ENCODE measurements at regions not wholly inside any gene's neighbourhood (a gene's known extent, or its start where the extent isn't known, plus 50 kb on each side); places are given as distances from the start of the nearest gene placed in this dataset.

DNA sequence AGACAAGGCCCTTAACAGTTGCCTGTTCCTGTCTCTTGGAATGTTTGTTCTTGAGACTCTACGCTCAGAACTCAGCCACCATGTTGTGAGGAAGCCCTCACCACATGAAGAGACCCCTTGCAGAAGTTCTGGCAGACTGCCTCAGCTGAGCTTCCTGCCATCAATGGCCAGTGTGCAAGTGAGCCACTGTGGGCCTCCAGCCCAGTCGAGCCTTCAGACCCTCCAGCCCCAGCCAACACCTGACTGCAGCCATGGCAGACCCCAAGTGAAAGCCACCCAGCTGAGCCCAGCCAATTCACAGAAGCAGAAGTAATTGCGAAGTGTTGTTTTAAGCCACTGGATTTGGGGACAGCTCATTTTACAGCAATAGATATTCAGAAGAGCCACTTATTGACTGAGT, 78.3 kb downstream of the SNX5 start:
- WGBS (ENCODE audit: extremely low coverage, insufficient read length, low lambda C conversion rate): no CpG with 5 or more reads among the region's 3 CpGs

More for the DNA sequence above, 78.3 kb downstream of the SNX5 start:
- Histone ChIP-seq H3K23ac (ENCODE audit: insufficient read length, low read depth, low read length) (no peak overlapping the region), H2BK12ac (ENCODE audit: insufficient read length, low read depth, low read length) (no peak overlapping the region), H3K23me2 (ENCODE audit: insufficient read length, low read depth, low read length, poor library complexity, severe bottlenecking) (no peaks in the 10 kb centered on the region), H2BK20ac (ENCODE audit: low read depth, low read length, poor library complexity, severe bottlenecking) (no peak overlapping the region), H4K8ac (replicated peaks; ENCODE audit: insufficient read length, low read depth, low read length) (no peak overlapping the region), H4K91ac (ENCODE audit: insufficient read length, low read depth, low read length) (peak overlapping the region; percentile 31), H2AK5ac (ENCODE audit: insufficient read length, low read length) (no peak overlapping the region), H2AFZ (ENCODE audit: low read length) (no peak overlapping the region), H4K20me1 (ENCODE audit: control insufficient read depth, insufficient read depth, insufficient read length) (no peaks in the 10 kb centered on the region), H3K27me3 (ENCODE audit: insufficient read depth, low read length) (no peaks in the 10 kb centered on the region), H3K18ac (ENCODE audit: insufficient read length, low read depth, low read length) (no peak overlapping the region), H3K4me1 (ENCODE audit: insufficient read depth, low read length) (no peaks in the 10 kb centered on the region), H3K79me2 (ENCODE audit: insufficient read depth, low read length) (no peaks in the 10 kb centered on the region), H3K9ac (ENCODE audit: extremely low read depth, insufficient read length, low read length) (no peak overlapping the region), H3T11ph (ENCODE audit: low read length) (no peak overlapping the region), H2BK5ac (ENCODE audit: insufficient read length, low read length) (no peak overlapping the region), H4K5ac (ENCODE audit: insufficient read length, low read depth, low read length) (no peak overlapping the region), H3K56ac (ENCODE audit: insufficient read length, low read depth, low read length) (no peak overlapping the region), H3K27ac (ENCODE audit: insufficient read length, low read depth, low read length) (no peak overlapping the region), H3K4ac (ENCODE audit: low read depth, low read length) (no peak overlapping the region), H3K9me3 (ENCODE audit: control insufficient read depth, low read depth, low read length) (peaks cover 6% of the 10 kb centered on the region), H2BK15ac (ENCODE audit: low read depth, low read length) (no peak overlapping the region), H3K14ac (ENCODE audit: insufficient read depth, low read length) (no peak overlapping the region; the same call in 1 of the 2 replicates), H2BK120ac (ENCODE audit: low read depth, low read length, poor library complexity, severe bottlenecking) (no peak overlapping the region), H3K79me1 (ENCODE audit: insufficient read depth, low read depth, low read length, poor library complexity, severe bottlenecking) (no peaks in the 10 kb centered on the region), H3K4me2 (ENCODE audit: insufficient read depth, insufficient read length, low read length) (no peak overlapping the region)
- TF ChIP-seq, protein P1, sequence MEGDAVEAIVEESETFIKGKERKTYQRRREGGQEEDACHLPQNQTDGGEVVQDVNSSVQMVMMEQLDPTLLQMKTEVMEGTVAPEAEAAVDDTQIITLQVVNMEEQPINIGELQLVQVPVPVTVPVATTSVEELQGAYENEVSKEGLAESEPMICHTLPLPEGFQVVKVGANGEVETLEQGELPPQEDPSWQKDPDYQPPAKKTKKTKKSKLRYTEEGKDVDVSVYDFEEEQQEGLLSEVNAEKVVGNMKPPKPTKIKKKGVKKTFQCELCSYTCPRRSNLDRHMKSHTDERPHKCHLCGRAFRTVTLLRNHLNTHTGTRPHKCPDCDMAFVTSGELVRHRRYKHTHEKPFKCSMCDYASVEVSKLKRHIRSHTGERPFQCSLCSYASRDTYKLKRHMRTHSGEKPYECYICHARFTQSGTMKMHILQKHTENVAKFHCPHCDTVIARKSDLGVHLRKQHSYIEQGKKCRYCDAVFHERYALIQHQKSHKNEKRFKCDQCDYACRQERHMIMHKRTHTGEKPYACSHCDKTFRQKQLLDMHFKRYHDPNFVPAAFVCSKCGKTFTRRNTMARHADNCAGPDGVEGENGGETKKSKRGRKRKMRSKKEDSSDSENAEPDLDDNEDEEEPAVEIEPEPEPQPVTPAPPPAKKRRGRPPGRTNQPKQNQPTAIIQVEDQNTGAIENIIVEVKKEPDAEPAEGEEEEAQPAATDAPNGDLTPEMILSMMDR (conservative IDR thresholded peaks at IDR 0.05): no peak
- H3K4me3 Mint-ChIP-seq: no peak overlapping the region
- peaks cover 10 to 23% (median 12%) of the 10 kb centered on the region in 3 experiments; a peak in 6 of 7 replicates for H3K36me3 Mint-ChIP-seq (ENCODE audit: insufficient read depth in 1 of 3, low read depth in 3 of 3)
- no peak overlapping the region for H3K27ac Mint-ChIP-seq
- DNase-seq: no peak
- H3K27me3 Mint-ChIP-seq (ENCODE audit: low read depth): no peaks in the 10 kb centered on the region; the same call in none of the 2 replicates
- H3K9me3 Mint-ChIP-seq: peaks cover 20 to 33% of the 10 kb centered on the region in 2 experiments
- peaks cover 1 to 5% of the 10 kb centered on the region in 2 experiments for H3K4me1 Mint-ChIP-seq

Data from H9 (cell line).